ENCODE measurements at regions not wholly inside any gene's neighbourhood (a gene's known extent, or its start where the extent isn't known, plus 50 kb on each side); places are given as distances from the start of the nearest gene placed in this dataset.

DNA sequence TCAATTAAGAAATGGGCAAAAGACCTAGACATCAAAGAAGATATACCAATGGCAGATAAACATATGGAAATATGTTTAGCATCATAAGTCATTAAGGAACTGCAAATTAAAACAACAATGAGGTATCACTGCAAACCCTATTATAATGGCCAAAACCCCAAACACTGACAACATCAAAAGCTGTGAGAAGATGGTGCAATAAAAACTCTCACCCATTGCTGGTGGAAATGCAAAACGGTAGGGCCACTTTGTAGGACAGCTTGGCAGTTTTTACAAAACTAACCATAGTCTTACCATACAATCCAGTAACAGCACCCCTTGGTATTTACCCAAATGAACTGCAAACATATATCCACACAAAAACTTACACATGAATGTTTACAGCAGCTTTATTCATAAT, 213.1 kb downstream of the UBE2E3 start:
- Histone ChIP-seq H3K27me3 (ENCODE audit: control insufficient read depth in 4 of 4, insufficient read depth in 4 of 4, low read length in 3 of 4) (no peaks in the 10 kb centered on the region), H3K9me3 (ENCODE audit: control insufficient read depth in 4 of 4, low read length in 3 of 4) (no peaks in the 10 kb centered on the region), H3K36me3 (ENCODE audit: control insufficient read depth in 4 of 4, insufficient read depth in 3 of 4, low read depth in 1 of 4, low read length in 3 of 4) (no peaks in the 10 kb centered on the region), H3K9ac (ENCODE audit: low read depth in 1 of 2, low read length in 2 of 2) (no peak overlapping the region), H3K27ac (ENCODE audit: low read depth in 1 of 2, low read length in 2 of 2) (no peak overlapping the region), H3K4me1 (ENCODE audit: control insufficient read depth in 4 of 4, insufficient read depth in 4 of 4, low read length in 3 of 4) (no peaks in the 10 kb centered on the region), H3K4me3 (ENCODE audit: low read depth in 1 of 3, low read length in 3 of 3) (no peak overlapping the region)
- DNase-seq (ENCODE audit: low spot score), result no peak
- TF ChIP-seq YY1 (IDR thresholded peaks at IDR 0.05), result no peak
- TF ChIP-seq, protein P1, sequence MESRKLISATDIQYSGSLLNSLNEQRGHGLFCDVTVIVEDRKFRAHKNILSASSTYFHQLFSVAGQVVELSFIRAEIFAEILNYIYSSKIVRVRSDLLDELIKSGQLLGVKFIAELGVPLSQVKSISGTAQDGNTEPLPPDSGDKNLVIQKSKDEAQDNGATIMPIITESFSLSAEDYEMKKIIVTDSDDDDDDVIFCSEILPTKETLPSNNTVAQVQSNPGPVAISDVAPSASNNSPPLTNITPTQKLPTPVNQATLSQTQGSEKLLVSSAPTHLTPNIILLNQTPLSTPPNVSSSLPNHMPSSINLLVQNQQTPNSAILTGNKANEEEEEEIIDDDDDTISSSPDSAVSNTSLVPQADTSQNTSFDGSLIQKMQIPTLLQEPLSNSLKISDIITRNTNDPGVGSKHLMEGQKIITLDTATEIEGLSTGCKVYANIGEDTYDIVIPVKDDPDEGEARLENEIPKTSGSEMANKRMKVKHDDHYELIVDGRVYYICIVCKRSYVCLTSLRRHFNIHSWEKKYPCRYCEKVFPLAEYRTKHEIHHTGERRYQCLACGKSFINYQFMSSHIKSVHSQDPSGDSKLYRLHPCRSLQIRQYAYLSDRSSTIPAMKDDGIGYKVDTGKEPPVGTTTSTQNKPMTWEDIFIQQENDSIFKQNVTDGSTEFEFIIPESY (IDR thresholded peaks at IDR 0.05), result no peak
- TF ChIP-seq, protein P2, sequence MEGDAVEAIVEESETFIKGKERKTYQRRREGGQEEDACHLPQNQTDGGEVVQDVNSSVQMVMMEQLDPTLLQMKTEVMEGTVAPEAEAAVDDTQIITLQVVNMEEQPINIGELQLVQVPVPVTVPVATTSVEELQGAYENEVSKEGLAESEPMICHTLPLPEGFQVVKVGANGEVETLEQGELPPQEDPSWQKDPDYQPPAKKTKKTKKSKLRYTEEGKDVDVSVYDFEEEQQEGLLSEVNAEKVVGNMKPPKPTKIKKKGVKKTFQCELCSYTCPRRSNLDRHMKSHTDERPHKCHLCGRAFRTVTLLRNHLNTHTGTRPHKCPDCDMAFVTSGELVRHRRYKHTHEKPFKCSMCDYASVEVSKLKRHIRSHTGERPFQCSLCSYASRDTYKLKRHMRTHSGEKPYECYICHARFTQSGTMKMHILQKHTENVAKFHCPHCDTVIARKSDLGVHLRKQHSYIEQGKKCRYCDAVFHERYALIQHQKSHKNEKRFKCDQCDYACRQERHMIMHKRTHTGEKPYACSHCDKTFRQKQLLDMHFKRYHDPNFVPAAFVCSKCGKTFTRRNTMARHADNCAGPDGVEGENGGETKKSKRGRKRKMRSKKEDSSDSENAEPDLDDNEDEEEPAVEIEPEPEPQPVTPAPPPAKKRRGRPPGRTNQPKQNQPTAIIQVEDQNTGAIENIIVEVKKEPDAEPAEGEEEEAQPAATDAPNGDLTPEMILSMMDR (IDR thresholded peaks at IDR 0.05; ENCODE audit: low read depth, low read length, missing input control), result no peak
- no peak for TF ChIP-seq FOXA2 (IDR thresholded peaks at IDR 0.05)
- no peak for TF ChIP-seq GABPA (IDR thresholded peaks at IDR 0.05 in 1 of 2, conservative IDR thresholded peaks at IDR 0.05 in 1 of 2)
- no peak for TF ChIP-seq SP1 (IDR thresholded peaks at IDR 0.05)
- TF ChIP-seq FOXA1 (IDR thresholded peaks at IDR 0.05), result no peak
- WGBS, result 67% methylated on average over 1 of the region's 1 CpG

DNA sequence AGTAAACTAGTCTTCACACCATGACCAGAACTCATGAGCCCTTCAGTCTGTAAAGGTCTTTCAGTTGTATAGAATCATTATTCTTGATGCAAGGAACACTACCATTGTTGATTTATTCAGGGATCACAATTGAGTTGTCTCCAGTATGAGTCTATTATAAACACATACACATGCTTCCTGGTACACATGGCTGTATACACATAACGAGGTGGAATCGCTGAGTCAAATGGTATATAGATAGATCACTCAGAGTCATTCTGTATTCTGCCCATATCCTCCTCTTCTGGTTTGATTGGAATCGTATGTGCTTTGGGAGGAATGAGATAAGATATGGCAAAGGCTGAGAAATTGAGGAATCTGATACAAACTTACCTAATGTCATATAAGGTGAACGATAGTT, 216.0 kb downstream of the UBE2E3 start:
- TF ChIP-seq GABPA (IDR thresholded peaks at IDR 0.05 in 1 of 2, conservative IDR thresholded peaks at IDR 0.05 in 1 of 2), result no peak
- no peak for TF ChIP-seq NR2F2 (IDR thresholded peaks at IDR 0.05)
- TF ChIP-seq, protein P3, sequence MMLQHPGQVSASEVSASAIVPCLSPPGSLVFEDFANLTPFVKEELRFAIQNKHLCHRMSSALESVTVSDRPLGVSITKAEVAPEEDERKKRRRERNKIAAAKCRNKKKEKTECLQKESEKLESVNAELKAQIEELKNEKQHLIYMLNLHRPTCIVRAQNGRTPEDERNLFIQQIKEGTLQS (IDR thresholded peaks at IDR 0.05), result no peak
- TF ChIP-seq FOXA1 (IDR thresholded peaks at IDR 0.05), result no peak
- TF ChIP-seq, protein P4, sequence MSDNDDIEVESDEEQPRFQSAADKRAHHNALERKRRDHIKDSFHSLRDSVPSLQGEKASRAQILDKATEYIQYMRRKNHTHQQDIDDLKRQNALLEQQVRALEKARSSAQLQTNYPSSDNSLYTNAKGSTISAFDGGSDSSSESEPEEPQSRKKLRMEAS (IDR thresholded peaks at IDR 0.05), result no peak
- no peak for TF ChIP-seq HNF4G (IDR thresholded peaks at IDR 0.05)
- TF ChIP-seq FOXA2 (IDR thresholded peaks at IDR 0.05), result no peak
- TF ChIP-seq, protein P5, sequence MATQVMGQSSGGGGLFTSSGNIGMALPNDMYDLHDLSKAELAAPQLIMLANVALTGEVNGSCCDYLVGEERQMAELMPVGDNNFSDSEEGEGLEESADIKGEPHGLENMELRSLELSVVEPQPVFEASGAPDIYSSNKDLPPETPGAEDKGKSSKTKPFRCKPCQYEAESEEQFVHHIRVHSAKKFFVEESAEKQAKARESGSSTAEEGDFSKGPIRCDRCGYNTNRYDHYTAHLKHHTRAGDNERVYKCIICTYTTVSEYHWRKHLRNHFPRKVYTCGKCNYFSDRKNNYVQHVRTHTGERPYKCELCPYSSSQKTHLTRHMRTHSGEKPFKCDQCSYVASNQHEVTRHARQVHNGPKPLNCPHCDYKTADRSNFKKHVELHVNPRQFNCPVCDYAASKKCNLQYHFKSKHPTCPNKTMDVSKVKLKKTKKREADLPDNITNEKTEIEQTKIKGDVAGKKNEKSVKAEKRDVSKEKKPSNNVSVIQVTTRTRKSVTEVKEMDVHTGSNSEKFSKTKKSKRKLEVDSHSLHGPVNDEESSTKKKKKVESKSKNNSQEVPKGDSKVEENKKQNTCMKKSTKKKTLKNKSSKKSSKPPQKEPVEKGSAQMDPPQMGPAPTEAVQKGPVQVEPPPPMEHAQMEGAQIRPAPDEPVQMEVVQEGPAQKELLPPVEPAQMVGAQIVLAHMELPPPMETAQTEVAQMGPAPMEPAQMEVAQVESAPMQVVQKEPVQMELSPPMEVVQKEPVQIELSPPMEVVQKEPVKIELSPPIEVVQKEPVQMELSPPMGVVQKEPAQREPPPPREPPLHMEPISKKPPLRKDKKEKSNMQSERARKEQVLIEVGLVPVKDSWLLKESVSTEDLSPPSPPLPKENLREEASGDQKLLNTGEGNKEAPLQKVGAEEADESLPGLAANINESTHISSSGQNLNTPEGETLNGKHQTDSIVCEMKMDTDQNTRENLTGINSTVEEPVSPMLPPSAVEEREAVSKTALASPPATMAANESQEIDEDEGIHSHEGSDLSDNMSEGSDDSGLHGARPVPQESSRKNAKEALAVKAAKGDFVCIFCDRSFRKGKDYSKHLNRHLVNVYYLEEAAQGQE (IDR thresholded peaks at IDR 0.05), result no peak
- no peak for TF ChIP-seq RAD21 (IDR thresholded peaks at IDR 0.05)
- TF ChIP-seq YY1 (IDR thresholded peaks at IDR 0.05), result no peak
- no peak for TF ChIP-seq EGR1 (IDR thresholded peaks at IDR 0.05; ENCODE audit: low read depth in 2 of 2)
- TF ChIP-seq SP1 (IDR thresholded peaks at IDR 0.05), result no peak
- no peak for TF ChIP-seq JUND (IDR thresholded peaks at IDR 0.05)
- TF ChIP-seq, protein P1 (IDR thresholded peaks at IDR 0.05), result no peak
- no peak for TF ChIP-seq RXRA (IDR thresholded peaks at IDR 0.05)
- WGBS, result 70% methylated on average over 4 of the region's 4 CpGs
- Histone ChIP-seq H3K27ac (ENCODE audit: low read depth in 1 of 2, low read length in 2 of 2) (no peak overlapping the region), H3K9me3 (ENCODE audit: control insufficient read depth in 4 of 4, low read length in 3 of 4) (no peaks in the 10 kb centered on the region), H3K27me3 (ENCODE audit: control insufficient read depth in 4 of 4, insufficient read depth in 4 of 4, low read length in 3 of 4) (no peaks in the 10 kb centered on the region), H3K9ac (ENCODE audit: low read depth in 1 of 2, low read length in 2 of 2) (no peak overlapping the region), H3K4me1 (ENCODE audit: control insufficient read depth in 4 of 4, insufficient read depth in 4 of 4, low read length in 3 of 4) (no peaks in the 10 kb centered on the region), H3K4me3 (ENCODE audit: low read depth in 1 of 3, low read length in 3 of 3) (no peak overlapping the region), H3K36me3 (ENCODE audit: control insufficient read depth in 4 of 4, insufficient read depth in 3 of 4, low read depth in 1 of 4, low read length in 3 of 4) (no peaks in the 10 kb centered on the region)
- DNase-seq (ENCODE audit: low spot score), result no peak
